GM23248 (cell line): ENCODE measurements at regions not wholly inside any gene's neighbourhood (a gene's known extent, or its start where the extent isn't known, plus 50 kb on each side); places are given as distances from the start of the nearest gene placed in this dataset.

ENCODE experiments used
- EZH2 ChIP-seq: fragments of 200-600 bp; sonication (generic); IDR thresholded peaks from 2 replicates; pipeline ENCODE4 v1.6.1; 2018; ENCODE audit warnings: antibody characterized with exemption, mild to moderate bottlenecking; ENCODE audit not compliant: insufficient read depth, poor library complexity, severe bottlenecking
- EZH2phosphoT487 ChIP-seq: fragments of 200-600 bp; sonication (generic); IDR thresholded peaks from 2 replicates; pipeline ENCODE4 v1.6.1; 2018; ENCODE audit warnings: antibody characterized with exemption, moderate library complexity, mild to moderate bottlenecking, low read depth; ENCODE audit not compliant: insufficient read depth

GRCh38 chr2:41735006-41735405 lies 312.8 kb upstream of the PKDCC start:
- TF ChIP-seq EZH2 (no peak), EZH2phosphoT487 (no peak)
